Loucy (cell line): ENCODE measurements at regions not wholly inside any gene's neighbourhood (a gene's known extent, or its start where the extent isn't known, plus 50 kb on each side); places are given as distances from the start of the nearest gene placed in this dataset.

Source experiments
- EZH2phosphoT487 ChIP-seq: fragments of 200-600 bp; IDR thresholded peaks from 2 replicates; pipeline ENCODE4 v1.6.1; 2018; ENCODE audit warnings: antibody characterized with exemption, mild to moderate bottlenecking, moderate library complexity, borderline replicate concordance
- TF ChIP-seq, protein P1 (sequence below): fragments of 200-600 bp; sonication (generic); conservative IDR thresholded peaks from 2 replicates; pipeline ENCODE4 v1.5.1; 2014; ENCODE audit warnings: mild to moderate bottlenecking, antibody characterized with exemption, low read length

DNA sequence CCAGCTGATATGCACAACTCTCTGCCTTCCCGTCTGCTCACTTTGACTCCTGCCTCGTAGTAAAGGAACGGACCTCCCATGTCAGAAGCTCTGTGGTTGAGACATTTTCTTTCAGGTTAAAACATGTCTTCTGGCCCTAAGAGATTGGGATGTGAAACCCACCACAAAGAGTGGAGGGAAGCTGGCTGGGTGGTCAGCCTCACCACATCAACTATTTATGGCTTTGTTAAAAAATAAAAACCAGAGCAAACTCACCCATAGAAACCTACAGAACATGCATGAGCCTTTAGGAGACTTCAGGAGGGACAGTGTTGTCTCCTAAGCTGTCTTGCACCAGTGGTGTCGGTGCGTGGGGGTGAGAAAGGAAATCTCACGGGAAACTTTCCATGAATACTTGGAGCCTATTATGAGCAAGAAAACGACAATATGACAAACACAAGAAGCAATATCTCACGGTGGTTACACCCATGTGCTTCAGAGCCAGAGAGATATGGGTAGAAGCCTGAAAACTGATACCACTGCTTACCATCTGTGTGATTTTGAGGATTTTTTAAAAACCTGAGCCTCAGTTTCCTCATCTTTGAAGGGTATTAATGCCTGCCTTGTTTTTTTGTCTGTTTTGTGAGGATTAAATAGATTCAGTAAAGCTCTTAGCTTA, 61.7 kb upstream of the XYLT1 start:
- TF ChIP-seq, protein P1, sequence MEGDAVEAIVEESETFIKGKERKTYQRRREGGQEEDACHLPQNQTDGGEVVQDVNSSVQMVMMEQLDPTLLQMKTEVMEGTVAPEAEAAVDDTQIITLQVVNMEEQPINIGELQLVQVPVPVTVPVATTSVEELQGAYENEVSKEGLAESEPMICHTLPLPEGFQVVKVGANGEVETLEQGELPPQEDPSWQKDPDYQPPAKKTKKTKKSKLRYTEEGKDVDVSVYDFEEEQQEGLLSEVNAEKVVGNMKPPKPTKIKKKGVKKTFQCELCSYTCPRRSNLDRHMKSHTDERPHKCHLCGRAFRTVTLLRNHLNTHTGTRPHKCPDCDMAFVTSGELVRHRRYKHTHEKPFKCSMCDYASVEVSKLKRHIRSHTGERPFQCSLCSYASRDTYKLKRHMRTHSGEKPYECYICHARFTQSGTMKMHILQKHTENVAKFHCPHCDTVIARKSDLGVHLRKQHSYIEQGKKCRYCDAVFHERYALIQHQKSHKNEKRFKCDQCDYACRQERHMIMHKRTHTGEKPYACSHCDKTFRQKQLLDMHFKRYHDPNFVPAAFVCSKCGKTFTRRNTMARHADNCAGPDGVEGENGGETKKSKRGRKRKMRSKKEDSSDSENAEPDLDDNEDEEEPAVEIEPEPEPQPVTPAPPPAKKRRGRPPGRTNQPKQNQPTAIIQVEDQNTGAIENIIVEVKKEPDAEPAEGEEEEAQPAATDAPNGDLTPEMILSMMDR, result no peak
- TF ChIP-seq EZH2phosphoT487, result no peak
